Osteoblast (primary cell): ENCODE measurements at regions not wholly inside any gene's neighbourhood (a gene's known extent, or its start where the extent isn't known, plus 50 kb on each side); places are given as distances from the start of the nearest gene placed in this dataset.
"Not testable (repeated sequence)": the region's sequence is repeated elsewhere in the genome, so short reads cannot be mapped to it uniquely, and the experiment has no call there.

Source experiments
- DNase-seq: peaks from one replicate; pipeline ENCODE4 v3.0.0; 2011; ENCODE audit warnings: low spot score, mixed read lengths; ENCODE audit not compliant: insufficient read length; ENCODE audit errors: missing footprints
- H2AFZ ChIP-seq: 2 replicates; pipeline ENCODE4 v1.6.0; 2011; ENCODE audit warnings: mild to moderate bottlenecking, low read length
- H3K27ac ChIP-seq: 2 replicates; pipeline ENCODE4 v1.5.1; 2011; ENCODE audit warnings: mild to moderate bottlenecking, low read depth, low read length, moderate library complexity
- H3K27me3 ChIP-seq: 2 replicates; pipeline ENCODE4 v1.6.0; 2012; ENCODE audit warnings: mild to moderate bottlenecking, control low read depth, inconsistent platforms, low read length, moderate library complexity; ENCODE audit not compliant: insufficient read depth
- H3K36me3 ChIP-seq: 2 replicates; pipeline ENCODE4 v1.5.1; 2011; ENCODE audit warnings: mild to moderate bottlenecking, low read length, control low read depth, moderate library complexity; ENCODE audit not compliant: insufficient read depth
- H3K4me1 ChIP-seq: 2 replicates; pipeline ENCODE4 v1.5.1; 2011; ENCODE audit warnings: mild to moderate bottlenecking, low read length, control low read depth, moderate library complexity; ENCODE audit not compliant: insufficient read depth
- H3K4me2 ChIP-seq: 2 replicates; pipeline ENCODE4 v1.6.0; 2011; ENCODE audit warnings: mild to moderate bottlenecking, low read length; ENCODE audit not compliant: insufficient read depth
- H3K4me3 ChIP-seq: fragments of 200-600 bp; sonication (generic); 3 replicates; pipeline ENCODE4 v1.5.1; 2012; ENCODE audit warnings: mild to moderate bottlenecking, low read length, inconsistent platforms; ENCODE audit not compliant: insufficient read depth
- H3K79me2 ChIP-seq: 2 replicates; pipeline ENCODE4 v1.6.0; 2012; ENCODE audit warnings: mild to moderate bottlenecking, low read length, control low read depth, inconsistent platforms; ENCODE audit not compliant: insufficient read depth
- H3K9me3 ChIP-seq: 2 replicates; pipeline ENCODE4 v1.5.1; 2011; ENCODE audit warnings: low read depth, low read length, control low read depth
- H4K20me1 ChIP-seq: 2 replicates; pipeline ENCODE4 v1.6.0; 2012; ENCODE audit warnings: mild to moderate bottlenecking, low read length, control low read depth; ENCODE audit not compliant: insufficient read depth
- CTCF ChIP-seq: IDR thresholded peaks from 2 replicates; pipeline ENCODE4 v1.5.1; 2011; ENCODE audit warnings: mild to moderate bottlenecking, low read depth, low read length, moderate library complexity; ENCODE audit errors: extremely low read depth

- Histone ChIP-seq H3K4me1 (peaks cover 7% of the 10 kb centered on the region), H2AFZ (no peak overlapping the region), H3K4me3 (no peak overlapping the region), H3K27ac (no peak overlapping the region), H3K27me3 (no peaks in the 10 kb centered on the region), H3K79me2 (no peaks in the 10 kb centered on the region), H3K4me2 (no peak overlapping the region), H3K36me3 (no peaks in the 10 kb centered on the region), H4K20me1 (no peaks in the 10 kb centered on the region), H3K9me3 (no peaks in the 10 kb centered on the region)
- TF ChIP-seq CTCF, result no peak
- no peak for DNase-seq
Measured at GRCh38 chrX:903116-903515, 272.5 kb downstream of the SHOX start.

- Histone ChIP-seq H3K4me3 (no peak overlapping the region), H4K20me1 (no peaks in the 10 kb centered on the region), H3K4me2 (no peak overlapping the region), H2AFZ (no peak overlapping the region), H3K9me3 (no peaks in the 10 kb centered on the region), H3K36me3 (no peaks in the 10 kb centered on the region), H3K4me1 (no peaks in the 10 kb centered on the region), H3K27me3 (no peaks in the 10 kb centered on the region), H3K27ac (no peak overlapping the region), H3K79me2 (no peaks in the 10 kb centered on the region)
- no peak for TF ChIP-seq CTCF
- no peak for DNase-seq
Measured at GRCh38 chrX:896256-896655, 265.7 kb downstream of the SHOX start.

GRCh38 chrX:889966-890651 lies 259.5 kb downstream of the SHOX start:
- no peaks in the 10 kb centered on the region for H4K20me1 ChIP-seq
- no peak for DNase-seq
- H3K9me3 ChIP-seq, result no peaks in the 10 kb centered on the region
- H3K4me1 ChIP-seq, result no peaks in the 10 kb centered on the region
- TF ChIP-seq CTCF, result no peak
- H3K79me2 ChIP-seq, result no peaks in the 10 kb centered on the region
- H3K4me2 ChIP-seq, result no peak overlapping the region
- H2AFZ ChIP-seq, result no peak overlapping the region
- no peak overlapping the region for H3K27ac ChIP-seq
- no peaks in the 10 kb centered on the region for H3K27me3 ChIP-seq
- H3K4me3 ChIP-seq, result no peak overlapping the region
- H3K36me3 ChIP-seq, result no peaks in the 10 kb centered on the region

GRCh38 chrX:887724-888123 lies 257.1 kb downstream of the SHOX start:
- not testable (repeated sequence) for H3K79me2 ChIP-seq, H3K9me3 ChIP-seq, H3K4me1 ChIP-seq, H3K36me3 ChIP-seq, H3K27ac ChIP-seq, H3K4me2 ChIP-seq, H3K4me3 ChIP-seq, H4K20me1 ChIP-seq, H2AFZ ChIP-seq, DNase-seq, H3K27me3 ChIP-seq
